GM12864 (cell line): ENCODE measurements at regions not wholly inside any gene's neighbourhood (a gene's known extent, or its start where the extent isn't known, plus 50 kb on each side); places are given as distances from the start of the nearest gene placed in this dataset.

Experiments used
- DNase-seq: peaks from one replicate; pipeline ENCODE4 v3.0.0-alpha.2; 2011; ENCODE audit warnings: low read depth
- H3K4me3 ChIP-seq: 2 replicates; pipeline ENCODE4 v1.5.1; 2011; ENCODE audit warnings: mild to moderate bottlenecking, low read depth, low read length, control low read depth
- TF ChIP-seq, protein P1 (sequence below): IDR thresholded peaks from 2 replicates; pipeline ENCODE4 v1.5.1; 2011; ENCODE audit warnings: low read depth, mild to moderate bottlenecking, moderate library complexity, low read length, control low read depth, inconsistent platforms; ENCODE audit errors: missing control alignments

DNA sequence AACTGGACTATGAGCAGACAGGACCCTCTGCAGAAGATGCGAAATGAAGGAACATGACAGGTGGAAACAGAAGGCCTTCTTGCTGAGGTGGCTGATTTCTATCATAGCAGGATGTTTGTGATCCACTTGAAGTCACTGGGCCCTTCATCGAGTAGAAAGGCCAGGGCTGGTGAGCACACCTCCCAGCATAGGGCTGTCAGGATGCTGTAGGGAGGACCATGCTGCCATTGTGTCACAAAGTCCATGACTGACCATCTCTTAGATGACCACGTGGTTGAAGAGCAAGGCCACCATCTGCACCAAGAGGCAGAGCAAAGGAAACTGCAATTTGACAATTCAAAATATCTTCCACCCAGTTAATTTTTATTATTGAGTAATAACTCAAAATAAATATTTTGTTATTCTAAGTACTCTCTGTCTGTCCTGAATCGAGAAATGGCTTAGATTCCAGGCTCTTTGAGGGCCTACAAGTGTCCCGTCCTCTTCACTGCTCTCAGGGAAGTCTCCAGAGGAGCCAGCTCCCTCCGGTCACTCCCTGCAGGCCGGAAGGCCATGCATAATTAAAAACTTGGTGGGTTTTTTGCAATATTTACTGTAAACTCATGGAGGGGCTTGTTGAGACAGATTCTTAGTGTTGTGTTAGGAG, 249.3 kb upstream of the ZMIZ1 start:
- TF ChIP-seq, protein P1, sequence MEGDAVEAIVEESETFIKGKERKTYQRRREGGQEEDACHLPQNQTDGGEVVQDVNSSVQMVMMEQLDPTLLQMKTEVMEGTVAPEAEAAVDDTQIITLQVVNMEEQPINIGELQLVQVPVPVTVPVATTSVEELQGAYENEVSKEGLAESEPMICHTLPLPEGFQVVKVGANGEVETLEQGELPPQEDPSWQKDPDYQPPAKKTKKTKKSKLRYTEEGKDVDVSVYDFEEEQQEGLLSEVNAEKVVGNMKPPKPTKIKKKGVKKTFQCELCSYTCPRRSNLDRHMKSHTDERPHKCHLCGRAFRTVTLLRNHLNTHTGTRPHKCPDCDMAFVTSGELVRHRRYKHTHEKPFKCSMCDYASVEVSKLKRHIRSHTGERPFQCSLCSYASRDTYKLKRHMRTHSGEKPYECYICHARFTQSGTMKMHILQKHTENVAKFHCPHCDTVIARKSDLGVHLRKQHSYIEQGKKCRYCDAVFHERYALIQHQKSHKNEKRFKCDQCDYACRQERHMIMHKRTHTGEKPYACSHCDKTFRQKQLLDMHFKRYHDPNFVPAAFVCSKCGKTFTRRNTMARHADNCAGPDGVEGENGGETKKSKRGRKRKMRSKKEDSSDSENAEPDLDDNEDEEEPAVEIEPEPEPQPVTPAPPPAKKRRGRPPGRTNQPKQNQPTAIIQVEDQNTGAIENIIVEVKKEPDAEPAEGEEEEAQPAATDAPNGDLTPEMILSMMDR: no peak
- H3K4me3 ChIP-seq: no peak overlapping the region
- no peak for DNase-seq

DNA sequence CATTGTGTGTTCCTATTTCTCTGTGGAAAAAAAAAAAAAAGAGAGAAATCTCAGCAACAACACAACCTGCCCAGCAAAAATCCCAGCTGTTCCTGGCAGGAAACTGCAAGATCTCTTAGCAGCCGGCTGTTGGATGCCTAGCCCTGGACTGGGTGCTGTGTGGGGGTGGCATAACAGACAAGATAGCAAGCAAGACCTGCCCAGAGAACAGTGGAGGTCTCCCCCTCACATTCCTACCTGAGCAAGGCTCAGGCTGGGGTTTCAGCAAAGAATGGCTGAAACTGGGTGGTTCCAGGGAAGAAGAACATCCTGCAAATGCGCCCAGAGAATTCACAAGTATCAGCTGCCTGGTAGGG, 248.8 kb upstream of the ZMIZ1 start:
- DNase-seq: no peak

DNA sequence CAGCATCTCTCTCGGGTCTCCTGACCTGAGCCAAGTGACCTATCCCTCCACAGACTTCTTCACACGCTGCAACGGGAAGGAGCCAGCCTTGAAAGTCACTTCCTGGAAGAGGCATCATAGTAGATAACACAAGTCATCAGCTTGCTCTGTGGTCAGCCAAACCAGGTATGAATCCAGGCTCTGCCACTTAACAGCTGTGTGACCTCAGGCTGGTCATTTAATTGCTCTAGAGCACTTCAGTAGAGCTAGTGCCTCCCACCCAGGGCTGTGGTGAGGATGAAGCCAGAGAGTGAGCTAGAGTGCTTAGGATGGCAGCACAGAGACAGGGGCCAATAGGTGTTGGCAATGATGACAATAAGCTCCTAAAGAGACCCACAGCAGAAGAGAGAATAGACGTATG, 247.7 kb upstream of the ZMIZ1 start:
- TF ChIP-seq, protein P1: no peak
- DNase-seq: no peak
- H3K4me3 ChIP-seq: no peak overlapping the region

More for the DNA sequence above, 248.8 kb upstream of the ZMIZ1 start:
- H3K4me3 ChIP-seq: no peak overlapping the region
- TF ChIP-seq, protein P1: no peak

DNA sequence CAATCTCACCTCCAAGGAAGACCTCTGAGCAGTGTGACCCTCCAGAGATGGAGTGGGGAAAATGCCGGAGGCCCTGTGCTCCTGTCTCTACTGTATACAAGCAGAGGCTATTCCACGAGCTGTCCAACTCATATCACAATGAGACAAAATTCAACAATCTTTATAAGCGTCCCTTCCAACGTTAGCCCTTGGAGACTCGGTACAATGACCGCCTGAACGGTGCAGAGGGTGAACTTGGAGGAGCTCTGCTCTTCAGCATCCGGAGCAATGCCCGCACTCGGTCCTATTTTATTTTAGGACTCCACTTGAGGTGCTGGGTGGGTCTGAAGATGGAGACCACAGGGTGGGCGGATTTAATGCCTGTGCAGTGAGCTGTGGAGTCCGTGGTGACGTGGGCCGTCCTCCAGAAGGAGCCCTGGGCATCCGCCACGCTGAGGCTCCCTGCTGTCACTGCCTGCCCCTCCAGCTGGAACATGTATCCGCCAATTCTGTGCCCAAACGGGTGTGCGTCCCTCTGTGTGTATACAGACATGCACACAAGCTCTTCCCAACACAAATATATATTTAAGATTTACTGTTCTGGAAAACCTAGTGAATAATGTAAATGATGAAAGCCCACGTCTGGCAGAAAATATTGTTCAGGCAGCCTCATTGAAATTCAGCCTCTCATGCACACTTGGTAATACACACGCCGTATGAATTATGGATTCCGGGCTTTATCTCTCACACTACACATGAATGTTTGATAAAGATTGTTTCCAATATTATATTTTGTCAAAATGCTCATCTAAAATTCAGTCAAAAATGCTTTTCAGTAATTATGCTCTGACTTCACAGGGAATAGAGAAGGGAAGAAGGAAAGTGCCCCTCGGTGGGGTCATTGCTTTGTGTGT, 239.9 kb upstream of the ZMIZ1 start:
- TF ChIP-seq, protein P1: no peak
- no peak overlapping the region for H3K4me3 ChIP-seq
- no peak for DNase-seq

DNA sequence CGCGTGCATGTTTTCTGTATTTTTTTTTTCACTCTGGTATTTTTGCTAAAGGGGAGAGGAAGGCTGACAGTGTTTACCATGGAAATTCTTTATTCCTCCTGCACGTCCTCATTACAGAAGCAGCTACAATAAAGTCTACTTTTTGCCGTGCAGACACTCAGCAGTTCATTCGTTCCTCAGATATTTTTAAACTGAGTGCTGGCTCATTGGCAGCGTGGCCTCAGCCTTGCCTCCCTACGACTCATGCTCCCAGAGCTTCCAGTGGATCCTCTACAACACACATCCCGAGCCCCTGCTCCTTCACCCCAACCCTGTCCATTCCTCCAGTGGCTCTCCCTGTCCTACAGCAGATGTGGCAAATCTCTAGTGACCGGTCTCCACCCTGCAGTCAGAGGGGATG, 239.2 kb upstream of the ZMIZ1 start:
- no peak for DNase-seq
- TF ChIP-seq, protein P1: no peak
- no peak overlapping the region for H3K4me3 ChIP-seq

DNA sequence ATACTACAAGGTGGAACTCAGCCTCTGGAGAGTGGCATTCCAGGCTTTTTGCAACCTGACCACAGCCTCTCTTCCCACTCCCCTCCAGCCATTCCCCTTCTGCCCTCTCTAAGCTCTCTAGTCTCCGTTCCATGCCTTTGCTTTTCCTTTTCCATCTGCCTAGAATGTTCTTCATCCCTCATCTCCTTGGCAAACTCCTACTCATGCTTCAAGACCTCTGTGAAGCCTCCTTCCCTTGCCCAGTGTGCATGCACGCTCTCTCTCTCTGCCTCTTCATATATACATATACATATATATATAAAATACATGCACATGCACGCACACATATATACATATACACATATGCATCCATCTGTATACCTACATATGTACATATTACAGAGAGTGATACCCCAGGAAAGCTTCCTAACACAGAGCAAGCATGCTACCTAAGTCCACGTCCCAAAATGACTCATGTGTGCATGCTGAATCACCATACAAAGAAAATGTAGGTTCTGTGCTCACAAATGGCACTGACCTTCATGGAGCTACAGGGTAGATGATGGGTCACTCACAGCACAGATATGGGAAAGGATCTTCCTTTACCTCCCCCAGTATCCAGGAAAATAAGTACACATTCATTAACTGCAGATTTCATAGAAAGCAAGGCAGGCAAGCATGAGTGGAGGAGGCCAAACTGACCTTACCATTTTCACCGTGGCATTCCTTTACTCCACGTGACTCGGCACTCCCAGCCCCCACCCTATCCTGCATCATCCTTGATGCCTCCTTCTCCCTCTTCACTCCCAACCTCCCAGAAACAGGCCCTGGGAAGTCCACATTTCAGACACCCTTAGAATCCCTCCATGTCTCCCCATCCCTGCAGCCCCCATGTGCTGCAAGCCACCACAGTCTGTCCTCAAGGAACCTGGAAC, 238.4 kb upstream of the ZMIZ1 start:
- H3K4me3 ChIP-seq: no peak overlapping the region
- DNase-seq: no peak
- TF ChIP-seq, protein P1: no peak
